Stimulated activated CD4-positive, alpha-beta T cell treated with anti-CD3 and anti-CD28 coated beads, TNF-alpha, amount 100 ng/mL, for 24 hours (primary cell): ENCODE measurements at regions not wholly inside any gene's neighbourhood (a gene's known extent, or its start where the extent isn't known, plus 50 kb on each side); places are given as distances from the start of the nearest gene placed in this dataset.
A peak's percentile ranks its signal among the peaks of the same experiment; 100 is the strongest.

ENCODE experiments used
- DNase-seq, 3 experiments: peaks; one replicate each; pipeline ENCODE4 v3.0.0-alpha.2; 2020; ENCODE audit warnings: low read depth in 3 of 3

- DNase-seq = peak in 1 of 3 experiments; percentile 29
Observed at GRCh38 chr3:127135241-127136023, 57.5 kb upstream of the PRR23E start.

- no peak for DNase-seq
Observed at GRCh38 chr3:127136024-127136600, 56.8 kb upstream of the PRR23E start.

- no peak for DNase-seq
Observed at GRCh38 chr3:127136706-127137105, 56.2 kb upstream of the PRR23E start.

GRCh38 chr3:127137113-127137512 is 55.8 kb upstream of the PRR23E start:
- DNase-seq = no peak

DNA sequence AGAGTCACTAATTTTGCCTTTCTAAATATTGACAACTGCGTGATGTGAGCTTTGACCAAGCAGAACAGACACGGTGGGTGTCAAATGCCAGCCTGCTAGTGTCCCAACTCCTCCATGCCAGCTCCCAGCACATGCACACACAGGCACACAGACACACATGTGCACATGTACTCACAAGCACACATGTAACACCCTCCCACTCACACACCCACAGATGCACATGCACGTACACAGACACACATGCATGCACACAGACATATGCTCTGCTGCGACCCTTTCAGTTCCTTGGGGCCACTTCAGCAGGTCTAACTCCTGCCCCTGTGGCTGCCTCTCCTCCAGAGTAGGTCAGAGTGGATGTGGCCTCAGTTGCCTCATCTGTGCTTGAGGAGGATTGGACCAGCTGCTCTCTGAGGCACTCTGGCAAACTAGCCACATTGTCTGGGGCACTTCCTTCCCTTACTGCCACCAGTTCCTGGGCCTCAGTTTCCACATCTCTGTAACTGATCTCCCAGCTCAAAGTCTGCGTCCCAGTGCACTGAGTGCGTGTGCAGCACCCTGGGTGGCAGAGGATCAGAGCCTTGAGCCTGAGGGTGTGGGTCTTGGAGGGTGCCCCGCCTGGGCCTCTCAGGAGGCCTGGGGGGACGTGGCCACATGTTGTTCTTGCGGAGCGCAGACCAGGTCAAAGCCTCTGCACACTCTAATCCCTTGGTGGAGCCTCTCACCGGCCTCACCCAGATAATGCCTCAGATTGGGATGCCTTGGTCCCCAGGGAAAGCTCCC is 55.0 kb upstream of the PRR23E start:
- DNase-seq = no peak

- no peak for DNase-seq
Observed at GRCh38 chr3:127139601-127140500, 53.1 kb upstream of the PRR23E start.

- DNase-seq = no peak
Observed at GRCh38 chr3:127140501-127141460, 52.1 kb upstream of the PRR23E start.

GRCh38 chr3:127141921-127142730 is 50.8 kb upstream of the PRR23E start:
- DNase-seq = no peak
